ENCODE measurements at regions not wholly inside any gene's neighbourhood (a gene's known extent, or its start where the extent isn't known, plus 50 kb on each side); places are given as distances from the start of the nearest gene placed in this dataset.

DNA sequence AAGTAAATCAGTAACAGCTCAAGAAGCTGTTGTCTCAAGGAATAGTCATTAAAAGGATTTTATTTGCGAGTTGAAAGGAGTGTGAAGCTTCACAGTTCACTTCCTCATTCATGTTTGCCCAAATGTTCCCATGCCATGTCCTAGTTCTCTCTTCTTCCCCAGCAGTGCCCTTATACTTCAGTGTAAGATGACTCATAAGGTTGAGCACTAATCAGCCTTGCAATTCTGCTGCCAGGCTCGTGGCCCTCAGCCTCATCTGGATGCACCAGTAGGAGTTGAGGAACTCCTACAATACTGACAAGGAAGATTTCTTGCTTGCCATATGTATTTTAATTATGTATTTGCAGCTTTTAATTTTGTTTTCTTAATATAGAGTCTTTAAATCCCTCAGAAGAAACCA lies 1980.4 kb downstream of the SUCLG1 start:
- TF ChIP-seq YY1 (IDR thresholded peaks at IDR 0.05; ENCODE audit: borderline replicate concordance in 1 of 3, control insufficient read depth in 1 of 3, extremely low read depth in 1 of 3, insufficient read depth in 3 of 3, insufficient read length in 1 of 3, insufficient replicate concordance in 2 of 3, low read depth in 1 of 3, low read length in 2 of 3), result no peak
- TF ChIP-seq, protein P1, sequence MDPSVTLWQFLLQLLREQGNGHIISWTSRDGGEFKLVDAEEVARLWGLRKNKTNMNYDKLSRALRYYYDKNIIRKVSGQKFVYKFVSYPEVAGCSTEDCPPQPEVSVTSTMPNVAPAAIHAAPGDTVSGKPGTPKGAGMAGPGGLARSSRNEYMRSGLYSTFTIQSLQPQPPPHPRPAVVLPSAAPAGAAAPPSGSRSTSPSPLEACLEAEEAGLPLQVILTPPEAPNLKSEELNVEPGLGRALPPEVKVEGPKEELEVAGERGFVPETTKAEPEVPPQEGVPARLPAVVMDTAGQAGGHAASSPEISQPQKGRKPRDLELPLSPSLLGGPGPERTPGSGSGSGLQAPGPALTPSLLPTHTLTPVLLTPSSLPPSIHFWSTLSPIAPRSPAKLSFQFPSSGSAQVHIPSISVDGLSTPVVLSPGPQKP (CRISPR knock-in tag; IDR thresholded peaks at IDR 0.05), result no peak
- no peak for TF ChIP-seq USF1 (CRISPR knock-in tag; IDR thresholded peaks at IDR 0.05)
- TF ChIP-seq, protein P2, sequence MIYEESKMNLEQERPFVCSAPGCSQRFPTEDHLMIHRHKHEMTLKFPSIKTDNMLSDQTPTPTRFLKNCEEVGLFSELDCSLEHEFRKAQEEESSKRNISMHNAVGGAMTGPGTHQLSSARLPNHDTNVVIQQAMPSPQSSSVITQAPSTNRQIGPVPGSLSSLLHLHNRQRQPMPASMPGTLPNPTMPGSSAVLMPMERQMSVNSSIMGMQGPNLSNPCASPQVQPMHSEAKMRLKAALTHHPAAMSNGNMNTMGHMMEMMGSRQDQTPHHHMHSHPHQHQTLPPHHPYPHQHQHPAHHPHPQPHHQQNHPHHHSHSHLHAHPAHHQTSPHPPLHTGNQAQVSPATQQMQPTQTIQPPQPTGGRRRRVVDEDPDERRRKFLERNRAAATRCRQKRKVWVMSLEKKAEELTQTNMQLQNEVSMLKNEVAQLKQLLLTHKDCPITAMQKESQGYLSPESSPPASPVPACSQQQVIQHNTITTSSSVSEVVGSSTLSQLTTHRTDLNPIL (CRISPR knock-in tag; IDR thresholded peaks at IDR 0.05), result no peak
- no peak for TF ChIP-seq ZNF23 (CRISPR knock-in tag; IDR thresholded peaks at IDR 0.05)
- TF ChIP-seq GABPA (tag; conservative IDR thresholded peaks at IDR 0.05; ENCODE audit: low read depth), result no peak
- no peak for TF ChIP-seq TRIM28 (IDR thresholded peaks at IDR 0.05)
